ENCODE measurements at regions not wholly inside any gene's neighbourhood (a gene's known extent, or its start where the extent isn't known, plus 50 kb on each side); places are given as distances from the start of the nearest gene placed in this dataset.

DNA sequence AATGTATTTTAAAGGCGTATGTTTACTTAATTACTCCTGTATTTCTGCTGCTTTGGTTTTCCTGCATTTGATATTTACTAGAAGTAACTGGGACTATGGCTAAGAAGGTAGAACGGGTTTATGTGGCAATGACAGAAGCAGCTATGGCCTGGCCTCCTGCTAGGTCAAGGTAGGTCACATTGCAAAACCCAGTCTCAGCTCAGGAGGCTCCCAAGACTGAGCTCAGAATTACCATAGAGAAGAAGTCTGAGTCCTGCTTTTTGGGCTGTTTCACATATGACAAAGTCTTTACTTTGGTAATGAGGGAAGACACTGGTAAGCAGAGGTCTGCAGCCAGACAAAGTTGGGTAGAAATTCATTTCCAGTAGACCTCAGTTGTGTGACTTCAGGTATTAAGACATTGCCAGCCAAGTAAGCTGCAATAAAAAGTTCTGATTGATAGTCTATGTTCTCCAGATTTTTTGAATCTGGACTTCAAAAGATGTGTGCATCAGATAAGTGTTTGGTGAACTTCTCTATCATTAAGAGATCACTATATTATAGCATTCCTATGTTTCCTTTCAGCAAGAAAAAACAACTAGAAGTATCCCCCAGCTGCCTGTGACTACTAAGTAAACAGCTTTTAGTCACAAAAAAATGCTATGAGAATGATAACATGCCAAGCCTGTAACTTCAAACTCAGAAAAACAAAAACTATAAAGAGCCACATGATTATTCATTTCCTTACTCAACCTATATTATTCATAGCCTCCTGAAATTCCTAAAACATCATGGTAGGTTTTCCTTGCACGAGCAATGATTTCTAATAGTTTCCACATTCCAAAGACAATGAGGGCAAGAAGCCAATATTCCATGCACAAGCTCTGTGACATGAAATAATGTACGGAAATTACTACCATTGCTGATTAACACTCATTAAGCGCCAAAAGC, 312.3 kb downstream of the HAO1 start:
- DNase-seq (ENCODE audit: low spot score), result no peak

- no peak for DNase-seq (ENCODE audit: low spot score)
Observed at GRCh38 chr20:7629880-7630279, 310.4 kb downstream of the HAO1 start.

DNA sequence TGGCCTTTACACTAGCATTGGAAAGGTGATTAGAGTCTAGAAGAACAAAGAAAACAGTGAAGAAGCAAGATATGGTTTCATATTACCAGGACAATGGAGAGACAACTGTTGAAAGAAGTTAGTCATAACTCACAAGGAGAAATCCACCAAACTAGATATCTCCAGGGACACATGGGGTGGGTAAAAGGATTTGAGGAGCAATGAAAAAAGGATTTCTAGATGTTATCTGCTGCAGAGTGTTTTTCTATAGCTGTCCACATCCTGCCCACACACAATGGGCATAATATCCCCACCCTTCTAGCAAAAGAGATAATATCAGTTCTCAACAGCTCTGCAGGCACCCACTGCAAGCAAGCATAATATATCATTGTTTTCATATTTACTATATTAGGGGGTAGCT, 303.1 kb downstream of the HAO1 start:
- no peak for DNase-seq (ENCODE audit: low spot score)

GRCh38 chr20:7650086-7650879, 290.0 kb downstream of the HAO1 start:
- DNase-seq (ENCODE audit: low spot score), result no peak

- DNase-seq (ENCODE audit: low spot score), result no peak
Observed at GRCh38 chr20:7654231-7654630, 286.0 kb downstream of the HAO1 start.

GRCh38 chr20:7656687-7657467, 283.4 kb downstream of the HAO1 start:
- no peak for DNase-seq (ENCODE audit: low spot score)

DNA sequence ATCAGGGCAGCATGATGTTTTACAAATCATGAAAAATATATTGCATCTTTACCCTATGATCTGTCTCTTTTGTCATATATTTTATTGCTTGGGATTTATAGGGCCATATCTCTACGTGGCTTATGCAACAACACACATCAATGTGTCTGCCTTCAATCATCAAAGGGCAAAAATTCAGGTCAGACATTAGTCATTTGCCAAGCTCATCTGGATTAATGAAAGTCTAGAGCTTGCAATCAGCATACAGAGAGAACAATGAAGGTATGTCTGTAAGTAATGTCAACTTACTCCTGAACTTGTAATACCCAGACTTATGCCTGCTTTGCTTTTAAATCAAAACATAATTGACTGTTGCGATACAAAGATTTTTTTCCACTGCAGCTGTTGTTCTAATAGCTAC, 282.7 kb downstream of the HAO1 start:
- no peak for DNase-seq (ENCODE audit: low spot score)

- no peak for DNase-seq (ENCODE audit: low spot score)
Observed at GRCh38 chr20:7660165-7660564, 280.1 kb downstream of the HAO1 start.

GRCh38 chr20:7665376-7665775, 274.9 kb downstream of the HAO1 start:
- no peak for DNase-seq (ENCODE audit: low spot score)

DNA sequence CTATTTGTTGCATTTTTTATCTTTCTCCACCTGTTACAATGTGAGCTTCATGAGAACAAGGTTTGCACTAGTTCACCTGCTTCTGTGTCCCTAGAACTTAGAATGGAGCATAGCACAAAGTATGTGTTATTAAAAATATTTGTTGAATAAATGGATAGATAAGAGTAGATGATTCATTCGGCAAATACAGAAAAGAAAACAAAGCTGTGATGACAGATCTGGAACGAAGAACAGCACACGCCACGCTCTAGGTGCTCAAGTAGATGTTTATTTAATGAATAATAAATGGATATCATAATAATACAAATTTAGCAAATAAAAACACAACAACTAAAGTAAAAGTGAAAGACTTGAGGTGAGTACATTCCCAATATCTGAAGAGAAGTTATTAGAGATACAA, 273.1 kb downstream of the HAO1 start:
- DNase-seq (ENCODE audit: low spot score), result no peak

DNA sequence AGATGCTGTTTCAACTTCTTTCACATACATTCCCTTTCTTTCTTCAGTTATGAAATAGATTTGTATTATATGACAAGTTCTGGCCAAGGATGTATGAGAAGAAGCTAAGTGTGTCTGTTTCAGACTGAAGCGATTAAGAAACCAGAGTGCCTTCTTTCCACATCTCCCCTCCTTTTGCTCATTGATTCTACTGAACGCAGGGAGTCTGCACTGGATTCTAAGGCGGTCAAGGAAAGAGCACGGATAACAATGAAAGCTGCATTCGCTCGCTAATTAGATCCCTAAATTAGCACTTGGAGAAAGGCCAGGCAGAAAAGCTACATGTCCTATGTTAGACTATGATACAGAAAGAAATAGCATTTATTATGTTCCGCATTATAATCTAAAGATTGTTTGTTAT, 267.7 kb downstream of the HAO1 start:
- no peak for DNase-seq (ENCODE audit: low spot score)

GRCh38 chr20:7673841-7674240, 266.4 kb downstream of the HAO1 start:
- no peak for DNase-seq (ENCODE audit: low spot score)

GRCh38 chr20:7682916-7683315, 257.3 kb downstream of the HAO1 start:
- DNase-seq (ENCODE audit: low spot score), result no peak

GRCh38 chr20:7687065-7687464, 253.2 kb downstream of the HAO1 start:
- DNase-seq (ENCODE audit: low spot score), result no peak

- DNase-seq (ENCODE audit: low spot score), result no peak
Observed at GRCh38 chr20:7689151-7689550, 251.1 kb downstream of the HAO1 start.

DNA sequence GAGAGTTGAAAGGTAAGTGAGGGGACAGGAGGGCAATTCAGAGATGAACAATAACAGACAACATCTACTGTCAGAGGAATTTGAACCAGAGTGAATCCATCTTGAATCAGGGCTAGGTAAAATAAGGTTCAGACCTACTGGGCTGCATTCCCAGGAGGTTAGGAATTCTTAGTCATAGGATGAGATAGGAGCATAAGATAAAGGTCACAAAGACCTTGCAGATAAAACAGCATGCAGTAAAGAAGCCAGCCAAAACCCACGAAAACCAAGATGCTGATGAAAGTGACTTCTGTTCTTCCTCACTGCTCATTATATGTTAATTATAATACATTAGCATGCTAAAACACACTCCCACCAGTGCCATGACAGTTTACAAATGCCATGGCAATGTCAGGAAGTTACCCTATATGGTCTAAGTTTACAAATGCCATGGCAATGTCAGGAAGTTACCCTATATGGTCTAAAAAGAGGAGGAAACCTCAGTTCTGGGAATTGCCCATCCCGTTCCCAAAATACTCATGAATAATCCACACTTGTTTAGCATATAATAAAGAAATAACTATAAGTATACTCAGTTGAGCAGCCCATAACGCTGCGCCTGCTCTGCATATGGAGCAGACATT, 248.5 kb downstream of the HAO1 start:
- no peak for DNase-seq (ENCODE audit: low spot score)

DNA sequence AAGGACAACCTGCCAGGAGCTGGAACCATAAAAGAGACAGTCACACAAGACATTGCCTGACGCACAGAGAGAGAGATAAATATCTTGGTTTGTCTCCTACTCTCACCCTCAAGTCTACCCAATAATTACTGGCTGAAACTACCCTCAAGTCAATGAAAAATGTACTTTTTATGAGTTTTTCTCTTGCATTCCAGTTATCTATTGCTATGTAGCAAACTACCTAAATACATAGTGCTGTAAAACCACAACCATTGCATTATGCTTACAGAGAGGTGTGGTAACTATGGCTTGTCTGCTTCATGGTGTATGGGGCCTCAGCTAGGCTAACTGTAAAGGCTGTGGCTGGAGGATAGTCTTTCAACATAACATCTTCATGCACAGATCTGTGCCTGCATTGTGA, 247.8 kb downstream of the HAO1 start:
- no peak for DNase-seq (ENCODE audit: low spot score)

GRCh38 chr20:7693761-7694160, 246.5 kb downstream of the HAO1 start:
- DNase-seq (ENCODE audit: low spot score), result no peak

DNA sequence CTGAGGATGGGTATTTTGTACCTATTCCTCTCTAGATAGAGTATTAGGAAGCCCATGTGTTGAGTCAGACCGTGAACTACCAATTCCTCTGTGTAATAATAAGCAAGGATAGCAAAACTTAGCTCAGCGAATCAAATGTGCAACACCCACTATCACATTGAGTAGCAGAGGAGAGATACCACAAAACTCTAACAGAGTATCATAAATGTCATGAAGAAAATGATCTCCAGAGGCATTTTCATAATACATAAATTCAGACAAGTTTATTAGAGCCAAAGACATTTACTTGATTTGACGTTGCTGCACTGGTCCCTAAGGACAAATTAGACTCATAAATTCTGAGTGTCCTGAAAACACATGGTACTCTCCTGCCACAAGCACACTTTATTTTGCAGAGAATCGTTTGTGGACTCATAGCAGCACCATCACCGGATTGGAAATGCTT, 245.2 kb downstream of the HAO1 start:
- DNase-seq (ENCODE audit: low spot score), result no peak

- no peak for DNase-seq (ENCODE audit: low spot score)
Observed at GRCh38 chr20:7695635-7696034, 244.6 kb downstream of the HAO1 start.

- DNase-seq (ENCODE audit: low spot score), result no peak
Observed at GRCh38 chr20:7696311-7696710, 243.9 kb downstream of the HAO1 start.

DNA sequence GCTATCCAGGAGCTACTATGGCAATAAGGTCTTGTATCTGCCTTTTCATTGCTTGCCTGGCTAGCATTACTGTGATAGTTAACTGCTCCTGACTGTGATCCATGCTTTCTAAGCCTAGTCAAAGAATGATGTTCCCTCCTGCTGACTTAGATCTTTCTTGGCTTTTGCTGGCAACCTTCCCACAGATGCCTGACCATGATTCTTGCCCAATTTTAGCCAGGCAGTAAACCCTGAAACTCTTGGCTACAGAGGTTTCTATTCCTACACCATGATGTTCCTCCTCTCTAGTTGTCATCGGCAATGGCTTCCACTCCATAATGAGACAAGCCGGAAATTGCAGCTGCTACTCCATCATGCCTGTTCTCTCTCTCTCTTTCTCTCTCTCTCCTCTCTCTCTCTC, 238.1 kb downstream of the HAO1 start:
- DNase-seq (ENCODE audit: low spot score), result no peak
